A673 (cell line): ENCODE measurements at regions not wholly inside any gene's neighbourhood (a gene's known extent, or its start where the extent isn't known, plus 50 kb on each side); places are given as distances from the start of the nearest gene placed in this dataset.

Experiments
- BruUV-seq: library from RNA; stranded (reverse); fragments of 400-500 nt; replicated peaks from 2 replicates; lab custom pipeline; 2021; lab: Mats Ljungman, UMichigan
- CTCF ChIA-PET: fragments of 300-600 bp; sonication (Branson Sonifier 250); formaldehyde crosslinking; loops from one replicate; lab custom pipeline; 2022; ENCODE audit warnings: antibody characterized with exemption; lab: Charles Lee
- POLR2A ChIA-PET: fragments of 300-600 bp; sonication (Branson Sonifier 250); formaldehyde crosslinking; loops from one replicate; lab custom pipeline; 2022; ENCODE audit warnings: antibody characterized with exemption; ENCODE audit not compliant: low non-redundant PET; lab: Charles Lee
- DNase-seq: peaks from one replicate; pipeline ENCODE4 v3.0.0-alpha.2; 2015; ENCODE audit warnings: low spot score
- H3K27ac ChIP-seq: fragments of 200-600 bp; sonication (generic); 2 replicates; pipeline ENCODE4 v1.5.1; 2016; ENCODE audit warnings: mixed run types, low read depth, mild to moderate bottlenecking, mixed read lengths, antibody characterized with exemption, low read length; ENCODE audit not compliant: poor library complexity, severe bottlenecking
- H3K27me3 ChIP-seq: fragments of 200-600 bp; sonication (generic); replicated peaks from 2 replicates; pipeline ENCODE4 v1.6.1; 2017; ENCODE audit warnings: mixed run types, low read depth, mild to moderate bottlenecking, mixed read lengths, antibody characterized with exemption, low read length; ENCODE audit not compliant: insufficient read depth, poor library complexity
- H3K36me3 ChIP-seq: fragments of 200-600 bp; sonication (generic); 2 replicates; pipeline ENCODE4 v1.6.1; 2016; ENCODE audit warnings: mixed run types, mild to moderate bottlenecking, mixed read lengths, antibody characterized with exemption, low read length; ENCODE audit not compliant: insufficient read depth, poor library complexity, severe bottlenecking
- H3K4me1 ChIP-seq: fragments of 200-600 bp; sonication (generic); 2 replicates; pipeline ENCODE4 v1.6.1; 2017; ENCODE audit warnings: mixed run types, mild to moderate bottlenecking, mixed read lengths, antibody characterized with exemption, low read length; ENCODE audit not compliant: insufficient read depth, poor library complexity, severe bottlenecking
- H3K4me3 ChIP-seq: fragments of 200-600 bp; sonication (generic); 2 replicates; pipeline ENCODE4 v1.5.1; 2016; ENCODE audit warnings: low read depth, mixed run types, mild to moderate bottlenecking, mixed read lengths, low read length; ENCODE audit not compliant: poor library complexity, severe bottlenecking
- H3K9me3 ChIP-seq: fragments of 200-600 bp; sonication (generic); 2 replicates; pipeline ENCODE4 v1.6.1; 2016; ENCODE audit warnings: mixed run types, low read depth, mild to moderate bottlenecking, mixed read lengths, antibody characterized with exemption, low read length; ENCODE audit not compliant: poor library complexity, severe bottlenecking
- CTCF ChIP-seq: fragments of 300-800, 200-600 bp; sonication (generic); conservative IDR thresholded peaks from 2 replicates; pipeline ENCODE4 v1.5.1; 2017; ENCODE audit warnings: low read depth, mild to moderate bottlenecking, antibody characterized with exemption, low read length, moderate library complexity, mixed read lengths
- EZH2 ChIP-seq: fragments of 200-600 bp; sonication (generic); IDR thresholded peaks from 2 replicates; pipeline ENCODE4 v1.6.1; 2017; ENCODE audit warnings: borderline replicate concordance, low read depth, mild to moderate bottlenecking, mixed read lengths, antibody characterized with exemption, low read length; ENCODE audit not compliant: poor library complexity, severe bottlenecking
- intact Hi-C: fragments of 100-400 bp; cut with micrococcal nuclease; formaldehyde crosslinking; loops from one replicate; pipeline ENCODE4 v1.10.0; 2022; ENCODE audit not compliant: unreplicated experiment

DNA sequence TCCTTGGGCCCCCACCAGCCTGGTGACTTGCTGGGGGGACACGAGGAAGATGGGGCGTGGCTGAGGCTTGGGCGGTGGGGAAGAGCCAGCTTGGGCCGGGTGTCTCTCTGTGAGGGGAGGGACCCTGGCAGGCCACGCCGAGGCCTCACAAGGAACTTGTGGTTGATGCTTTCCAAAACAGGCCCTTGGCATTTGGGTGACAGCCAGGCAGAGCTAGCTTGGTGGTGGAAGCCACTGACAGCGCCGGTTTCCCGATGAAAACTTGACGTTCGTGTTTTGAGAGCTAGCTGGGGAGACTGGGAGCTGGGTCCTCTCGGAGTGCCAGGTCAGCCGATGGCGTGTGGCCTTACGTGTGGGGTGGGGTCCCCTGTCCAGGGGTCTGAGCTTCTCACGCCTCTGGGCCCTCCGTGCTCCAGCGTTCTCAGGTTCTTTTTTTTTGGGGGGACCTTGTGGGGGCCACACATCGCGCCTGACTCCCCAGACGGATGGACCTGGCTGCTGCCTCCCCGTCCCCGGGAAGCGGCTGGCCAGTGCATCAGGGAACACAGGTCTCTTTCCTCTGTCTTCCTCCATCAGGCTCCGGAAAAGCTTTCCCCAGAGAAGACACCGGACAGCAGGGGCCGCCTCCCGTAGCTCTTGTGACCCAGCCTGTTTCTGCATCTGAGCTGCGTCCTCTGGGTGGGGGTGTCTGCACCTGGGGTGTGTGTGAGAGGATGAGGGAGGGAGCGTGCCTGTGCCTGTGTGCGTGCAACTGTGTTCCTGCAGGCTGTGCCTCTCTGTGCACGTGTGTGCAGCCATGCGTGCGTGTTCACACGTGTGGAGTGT is 129.3 kb upstream of the LPCAT1 start:
- Histone ChIP-seq H3K36me3 (no peaks in the 10 kb centered on the region), H3K27ac (no peak overlapping the region), H3K9me3 (no peaks in the 10 kb centered on the region), H3K27me3 (peaks cover 24% of the 10 kb centered on the region), H3K4me1 (no peaks in the 10 kb centered on the region), H3K4me3 (peak overlapping the region; percentile 25)
- peak; percentile 42 for DNase-seq
- CTCF ChIA-PET = interaction anchor here (0.6 to 1.0 kb wide), 2 partner anchors 8 to 19 kb away, joined by 3 read pairs; no protein-coding TSS in a partner anchor
- TF ChIP-seq CTCF (no peak), EZH2 (no peak)
- BruUV-seq = no TSS peak
- intact Hi-C loops = no loop called here
- POLR2A ChIA-PET = no interaction called here

- intact Hi-C loops = no loop called here
- H3K4me1 ChIP-seq = no peaks in the 10 kb centered on the region
- H3K27me3 ChIP-seq = peaks cover 24% of the 10 kb centered on the region
- no peak overlapping the region for H3K27ac ChIP-seq
- H3K36me3 ChIP-seq = no peaks in the 10 kb centered on the region
- BruUV-seq = no TSS peak
- TF ChIP-seq CTCF = no peak
- ChIA-PET POLR2A (no interaction called here), CTCF (no interaction called here)
- no peaks in the 10 kb centered on the region for H3K9me3 ChIP-seq
- H3K4me3 ChIP-seq = no peak overlapping the region
- DNase-seq = no peak
These were observed 128.5 kb upstream of the LPCAT1 start for GRCh38 chr5:1651971-1652872.

- POLR2A ChIA-PET = no interaction called here
- Histone ChIP-seq H3K27ac (no peak overlapping the region), H3K9me3 (no peaks in the 10 kb centered on the region), H3K4me3 (no peak overlapping the region), H3K36me3 (no peaks in the 10 kb centered on the region), H3K4me1 (no peaks in the 10 kb centered on the region), H3K27me3 (peaks cover 24% of the 10 kb centered on the region)
- BruUV-seq = no TSS peak
- intact Hi-C loops = no loop called here
- CTCF ChIA-PET = interaction anchor here (0.5 kb wide), 1 partner anchor 659 kb away, joined by 5 read pairs; no protein-coding TSS in a partner anchor
- TF ChIP-seq EZH2 (no peak), CTCF (no peak)
- DNase-seq = no peak
These were observed 127.5 kb upstream of the LPCAT1 start for GRCh38 chr5:1651250-1651649.
